KG1 (cell line): ENCODE measurements at regions not wholly inside any gene's neighbourhood (a gene's known extent, or its start where the extent isn't known, plus 50 kb on each side); places are given as distances from the start of the nearest gene placed in this dataset.

Experiments used
- DNase-seq: peaks from one replicate; lab custom pipeline; 2025; lab: John Stamatoyannopoulos, UW

- no peak for DNase-seq
These were observed 302.6 kb upstream of the SLC14A2 start for GRCh38 chr18:45312555-45313126.

- no peak for DNase-seq
These were observed 299.1 kb upstream of the SLC14A2 start for GRCh38 chr18:45316127-45316526.

- no peak for DNase-seq
These were observed 297.2 kb upstream of the SLC14A2 start for GRCh38 chr18:45317948-45318640.

- no peak for DNase-seq
These were observed 294.6 kb upstream of the SLC14A2 start for GRCh38 chr18:45320724-45321123.

- no peak for DNase-seq
These were observed 293.8 kb upstream of the SLC14A2 start for GRCh38 chr18:45321520-45321919.

GRCh38 chr18:45322343-45322742 lies 292.9 kb upstream of the SLC14A2 start:
- no peak for DNase-seq

- DNase-seq = no peak
These were observed 291.2 kb upstream of the SLC14A2 start for GRCh38 chr18:45324101-45324494.

GRCh38 chr18:45324495-45325113 lies 290.7 kb upstream of the SLC14A2 start:
- DNase-seq = no peak

GRCh38 chr18:45325778-45326177 lies 289.5 kb upstream of the SLC14A2 start:
- no peak for DNase-seq

- DNase-seq = no peak
These were observed 288.8 kb upstream of the SLC14A2 start for GRCh38 chr18:45326505-45326904.

GRCh38 chr18:45328296-45328695 lies 287.0 kb upstream of the SLC14A2 start:
- no peak for DNase-seq

GRCh38 chr18:45328811-45329210 lies 286.5 kb upstream of the SLC14A2 start:
- no peak for DNase-seq

- no peak for DNase-seq
These were observed 286.0 kb upstream of the SLC14A2 start for GRCh38 chr18:45329316-45329715.

- DNase-seq = no peak
These were observed 285.1 kb upstream of the SLC14A2 start for GRCh38 chr18:45330170-45330594.

GRCh38 chr18:45332871-45333270 lies 282.4 kb upstream of the SLC14A2 start:
- DNase-seq = no peak

GRCh38 chr18:45334191-45334590 lies 281.1 kb upstream of the SLC14A2 start:
- no peak for DNase-seq

GRCh38 chr18:45335282-45336043 lies 279.8 kb upstream of the SLC14A2 start:
- no peak for DNase-seq

- no peak for DNase-seq
These were observed 278.8 kb upstream of the SLC14A2 start for GRCh38 chr18:45336448-45336847.

- no peak for DNase-seq
These were observed 277.8 kb upstream of the SLC14A2 start for GRCh38 chr18:45337477-45337876.

- no peak for DNase-seq
These were observed 275.3 kb upstream of the SLC14A2 start for GRCh38 chr18:45339810-45340550.

GRCh38 chr18:45340884-45341283 lies 274.4 kb upstream of the SLC14A2 start:
- DNase-seq = no peak

GRCh38 chr18:45341454-45341853 lies 273.8 kb upstream of the SLC14A2 start:
- no peak for DNase-seq
